ENCODE measurements at regions not wholly inside any gene's neighbourhood (a gene's known extent, or its start where the extent isn't known, plus 50 kb on each side); places are given as distances from the start of the nearest gene placed in this dataset.

DNA sequence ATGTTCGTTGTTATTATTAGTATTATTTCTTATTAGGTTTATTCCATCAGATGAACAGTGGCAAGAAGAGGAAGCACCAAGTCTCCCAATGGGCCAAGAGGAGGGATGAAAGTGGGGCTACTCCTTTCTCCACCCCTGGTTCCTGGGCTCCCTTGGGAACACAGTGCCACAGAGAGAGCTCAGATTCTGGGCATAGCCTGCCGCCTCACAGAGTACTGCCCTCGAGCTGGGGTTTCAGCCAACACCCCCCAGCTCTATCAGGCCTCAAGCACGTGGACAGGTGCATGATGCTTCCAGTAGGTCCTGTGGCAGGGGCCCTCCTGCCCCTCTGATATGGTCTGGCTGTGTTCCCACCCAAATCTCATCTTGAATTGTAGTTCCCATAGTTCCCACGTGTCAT, 103.6 kb upstream of the RNF32 start:
- TF ChIP-seq, protein P1, sequence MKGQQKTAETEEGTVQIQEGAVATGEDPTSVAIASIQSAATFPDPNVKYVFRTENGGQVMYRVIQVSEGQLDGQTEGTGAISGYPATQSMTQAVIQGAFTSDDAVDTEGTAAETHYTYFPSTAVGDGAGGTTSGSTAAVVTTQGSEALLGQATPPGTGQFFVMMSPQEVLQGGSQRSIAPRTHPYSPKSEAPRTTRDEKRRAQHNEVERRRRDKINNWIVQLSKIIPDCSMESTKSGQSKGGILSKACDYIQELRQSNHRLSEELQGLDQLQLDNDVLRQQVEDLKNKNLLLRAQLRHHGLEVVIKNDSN (IDR thresholded peaks at IDR 0.05) = no peak
- TF ChIP-seq TCF12 (IDR thresholded peaks at IDR 0.05; ENCODE audit: low read depth) = no peak
- no peak for TF ChIP-seq TAF1 (IDR thresholded peaks at IDR 0.05; ENCODE audit: low read depth)
- no peak for TF ChIP-seq TEAD4 (IDR thresholded peaks at IDR 0.05)
- TF ChIP-seq YY1 (IDR thresholded peaks at IDR 0.05; ENCODE audit: low read depth) = no peak
- TF ChIP-seq, protein P2, sequence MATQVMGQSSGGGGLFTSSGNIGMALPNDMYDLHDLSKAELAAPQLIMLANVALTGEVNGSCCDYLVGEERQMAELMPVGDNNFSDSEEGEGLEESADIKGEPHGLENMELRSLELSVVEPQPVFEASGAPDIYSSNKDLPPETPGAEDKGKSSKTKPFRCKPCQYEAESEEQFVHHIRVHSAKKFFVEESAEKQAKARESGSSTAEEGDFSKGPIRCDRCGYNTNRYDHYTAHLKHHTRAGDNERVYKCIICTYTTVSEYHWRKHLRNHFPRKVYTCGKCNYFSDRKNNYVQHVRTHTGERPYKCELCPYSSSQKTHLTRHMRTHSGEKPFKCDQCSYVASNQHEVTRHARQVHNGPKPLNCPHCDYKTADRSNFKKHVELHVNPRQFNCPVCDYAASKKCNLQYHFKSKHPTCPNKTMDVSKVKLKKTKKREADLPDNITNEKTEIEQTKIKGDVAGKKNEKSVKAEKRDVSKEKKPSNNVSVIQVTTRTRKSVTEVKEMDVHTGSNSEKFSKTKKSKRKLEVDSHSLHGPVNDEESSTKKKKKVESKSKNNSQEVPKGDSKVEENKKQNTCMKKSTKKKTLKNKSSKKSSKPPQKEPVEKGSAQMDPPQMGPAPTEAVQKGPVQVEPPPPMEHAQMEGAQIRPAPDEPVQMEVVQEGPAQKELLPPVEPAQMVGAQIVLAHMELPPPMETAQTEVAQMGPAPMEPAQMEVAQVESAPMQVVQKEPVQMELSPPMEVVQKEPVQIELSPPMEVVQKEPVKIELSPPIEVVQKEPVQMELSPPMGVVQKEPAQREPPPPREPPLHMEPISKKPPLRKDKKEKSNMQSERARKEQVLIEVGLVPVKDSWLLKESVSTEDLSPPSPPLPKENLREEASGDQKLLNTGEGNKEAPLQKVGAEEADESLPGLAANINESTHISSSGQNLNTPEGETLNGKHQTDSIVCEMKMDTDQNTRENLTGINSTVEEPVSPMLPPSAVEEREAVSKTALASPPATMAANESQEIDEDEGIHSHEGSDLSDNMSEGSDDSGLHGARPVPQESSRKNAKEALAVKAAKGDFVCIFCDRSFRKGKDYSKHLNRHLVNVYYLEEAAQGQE (IDR thresholded peaks at IDR 0.05; ENCODE audit: low read depth) = no peak
- TF ChIP-seq RAD21 (IDR thresholded peaks at IDR 0.05; ENCODE audit: low read depth) = no peak
- no peak for TF ChIP-seq EGR1 (IDR thresholded peaks at IDR 0.05)
- TF ChIP-seq, protein P3, sequence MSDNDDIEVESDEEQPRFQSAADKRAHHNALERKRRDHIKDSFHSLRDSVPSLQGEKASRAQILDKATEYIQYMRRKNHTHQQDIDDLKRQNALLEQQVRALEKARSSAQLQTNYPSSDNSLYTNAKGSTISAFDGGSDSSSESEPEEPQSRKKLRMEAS (IDR thresholded peaks at IDR 0.05) = no peak
- no peak for TF ChIP-seq CREB1 (IDR thresholded peaks at IDR 0.05; ENCODE audit: low read depth)
- no peak for TF ChIP-seq CEBPB (IDR thresholded peaks at IDR 0.05)
- no peak for TF ChIP-seq EP300 (IDR thresholded peaks at IDR 0.05; ENCODE audit: borderline replicate concordance)

DNA sequence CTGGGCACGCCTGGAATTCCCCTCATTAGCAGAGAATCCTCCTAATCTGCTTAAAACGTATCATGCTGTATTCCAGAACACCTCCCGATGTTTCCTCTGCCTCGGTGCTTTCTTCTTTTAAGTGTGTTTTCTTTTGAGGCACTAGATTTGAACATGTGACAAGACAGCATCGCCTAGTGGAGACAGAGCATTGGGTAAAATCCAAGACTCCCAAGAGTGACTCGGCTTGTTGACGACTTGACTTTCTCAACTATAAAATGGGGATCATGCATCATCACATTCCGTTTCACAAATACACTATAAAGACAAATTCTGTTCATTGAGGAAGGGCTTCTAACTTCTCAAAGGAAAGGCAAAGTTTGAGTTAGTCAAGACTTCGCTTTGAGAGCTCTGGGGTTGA, 105.6 kb upstream of the RNF32 start:
- TF ChIP-seq NFIC (IDR thresholded peaks at IDR 0.05) (no peak), TAF1 (IDR thresholded peaks at IDR 0.05; ENCODE audit: low read depth) (no peak), CREB1 (IDR thresholded peaks at IDR 0.05; ENCODE audit: low read depth) (no peak), RAD21 (IDR thresholded peaks at IDR 0.05; ENCODE audit: low read depth) (no peak), CEBPB (IDR thresholded peaks at IDR 0.05) (no peak), ZBTB7A (IDR thresholded peaks at IDR 0.05; ENCODE audit: low read depth) (no peak), TCF12 (IDR thresholded peaks at IDR 0.05; ENCODE audit: low read depth) (no peak), YY1 (IDR thresholded peaks at IDR 0.05; ENCODE audit: low read depth) (no peak), EP300 (IDR thresholded peaks at IDR 0.05; ENCODE audit: borderline replicate concordance) (no peak), FOXM1 (IDR thresholded peaks at IDR 0.05; ENCODE audit: borderline replicate concordance, low read depth) (no peak), EGR1 (IDR thresholded peaks at IDR 0.05) (no peak), TEAD4 (IDR thresholded peaks at IDR 0.05) (no peak)
- TF ChIP-seq, protein P1 (IDR thresholded peaks at IDR 0.05) = no peak
- TF ChIP-seq, protein P2 (IDR thresholded peaks at IDR 0.05; ENCODE audit: low read depth) = no peak
- TF ChIP-seq, protein P3 (IDR thresholded peaks at IDR 0.05) = no peak

DNA sequence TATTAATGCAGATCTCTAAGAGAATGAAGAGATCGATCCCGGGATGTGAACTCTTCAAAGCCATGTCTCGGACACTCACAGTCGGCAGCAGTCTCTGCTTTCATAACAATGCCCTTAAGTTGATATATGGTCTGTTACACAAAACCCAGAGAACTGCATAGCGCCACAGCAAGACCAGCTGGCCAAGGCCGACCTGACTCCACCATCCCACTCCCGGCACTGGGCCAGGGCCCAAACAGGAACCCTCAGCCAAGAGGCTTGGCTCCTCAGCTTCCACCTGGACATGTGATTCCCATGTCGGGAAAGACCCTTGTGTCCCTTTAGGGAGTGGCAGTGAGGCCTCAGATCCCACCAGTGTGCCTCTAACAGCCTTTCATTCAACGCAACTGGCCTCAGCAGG, 106.6 kb upstream of the RNF32 start:
- TF ChIP-seq RAD21 (IDR thresholded peaks at IDR 0.05; ENCODE audit: low read depth) (no peak), CEBPB (IDR thresholded peaks at IDR 0.05) (no peak), CREB1 (IDR thresholded peaks at IDR 0.05; ENCODE audit: low read depth) (no peak), TEAD4 (IDR thresholded peaks at IDR 0.05) (no peak), YY1 (IDR thresholded peaks at IDR 0.05; ENCODE audit: low read depth) (no peak), EP300 (IDR thresholded peaks at IDR 0.05; ENCODE audit: borderline replicate concordance) (no peak), TAF1 (IDR thresholded peaks at IDR 0.05; ENCODE audit: low read depth) (no peak), NFIC (IDR thresholded peaks at IDR 0.05) (no peak), TCF12 (IDR thresholded peaks at IDR 0.05; ENCODE audit: low read depth) (no peak), FOXM1 (IDR thresholded peaks at IDR 0.05; ENCODE audit: borderline replicate concordance, low read depth) (no peak), EGR1 (IDR thresholded peaks at IDR 0.05) (no peak), ZBTB7A (IDR thresholded peaks at IDR 0.05; ENCODE audit: low read depth) (no peak)
- TF ChIP-seq, protein P1 (IDR thresholded peaks at IDR 0.05) = no peak
- TF ChIP-seq, protein P2 (IDR thresholded peaks at IDR 0.05; ENCODE audit: low read depth) = no peak
- TF ChIP-seq, protein P3 (IDR thresholded peaks at IDR 0.05) = no peak

DNA sequence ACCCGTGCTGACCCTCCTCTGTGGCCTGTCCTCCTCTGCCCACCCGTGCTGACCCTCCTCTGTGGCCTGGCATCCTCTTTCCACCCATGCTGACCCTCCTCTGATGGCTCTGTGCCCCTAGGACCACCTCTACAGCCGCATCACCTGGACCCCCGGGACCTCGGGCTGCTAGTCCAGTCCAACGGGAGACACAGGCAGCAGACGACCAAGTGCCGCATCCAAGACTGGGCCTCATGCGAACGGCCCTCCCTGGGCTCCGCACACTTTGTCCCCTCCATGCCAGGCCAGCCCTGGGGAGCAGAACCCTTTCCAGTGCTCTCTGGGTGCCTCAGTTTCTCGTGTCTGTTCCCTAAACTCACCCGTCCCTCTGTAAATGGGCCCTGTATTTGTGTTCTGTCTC, 107.2 kb upstream of the RNF32 start:
- no peak for TF ChIP-seq EGR1 (IDR thresholded peaks at IDR 0.05)
- TF ChIP-seq ZBTB7A (IDR thresholded peaks at IDR 0.05; ENCODE audit: low read depth) = no peak
- no peak for TF ChIP-seq EP300 (IDR thresholded peaks at IDR 0.05; ENCODE audit: borderline replicate concordance)
- no peak for TF ChIP-seq TAF1 (IDR thresholded peaks at IDR 0.05; ENCODE audit: low read depth)
- no peak for TF ChIP-seq RAD21 (IDR thresholded peaks at IDR 0.05; ENCODE audit: low read depth)
- no peak for TF ChIP-seq CEBPB (IDR thresholded peaks at IDR 0.05)
- TF ChIP-seq, protein P1 (IDR thresholded peaks at IDR 0.05) = no peak
- TF ChIP-seq NFIC (IDR thresholded peaks at IDR 0.05) = no peak
- TF ChIP-seq TEAD4 (IDR thresholded peaks at IDR 0.05) = no peak
- TF ChIP-seq, protein P2 (IDR thresholded peaks at IDR 0.05; ENCODE audit: low read depth) = no peak
- no peak for TF ChIP-seq FOXM1 (IDR thresholded peaks at IDR 0.05; ENCODE audit: borderline replicate concordance, low read depth)
- no peak for TF ChIP-seq TCF12 (IDR thresholded peaks at IDR 0.05; ENCODE audit: low read depth)
- TF ChIP-seq, protein P3 (IDR thresholded peaks at IDR 0.05) = no peak
- no peak for TF ChIP-seq CREB1 (IDR thresholded peaks at IDR 0.05; ENCODE audit: low read depth)
- TF ChIP-seq YY1 (IDR thresholded peaks at IDR 0.05; ENCODE audit: low read depth) = no peak

All from Ishikawa (cell line).